ENCODE measurements at regions not wholly inside any gene's neighbourhood (a gene's known extent, or its start where the extent isn't known, plus 50 kb on each side); places are given as distances from the start of the nearest gene placed in this dataset.

GRCh38 chr1:184210031-184210430, 158.5 kb downstream of the TSEN15 start:
- no peak overlapping the region for H3K27ac ChIP-seq
- no peak overlapping the region for H3K4me3 ChIP-seq
- DNase-seq (no peak), ATAC-seq (peak; percentile 47 to 64)
- TF ChIP-seq CTCF (IDR thresholded peaks at IDR 0.05): no peak
- H3K9me3 ChIP-seq: no peaks in the 10 kb centered on the region
- intact Hi-C loops (cut with DNase I): no loop called here
- H3K36me3 ChIP-seq: no peaks in the 10 kb centered on the region
- no peaks in the 10 kb centered on the region for H3K27me3 ChIP-seq (ENCODE audit: low read depth)
- H3K4me1 ChIP-seq: peaks cover 5% of the 10 kb centered on the region

- peaks cover 8% of the 10 kb centered on the region for H3K4me1 ChIP-seq
- intact Hi-C loops (cut with DNase I): no loop called here
- no peak for TF ChIP-seq CTCF (IDR thresholded peaks at IDR 0.05)
- H3K4me3 ChIP-seq: no peak overlapping the region
- H3K27me3 ChIP-seq (ENCODE audit: low read depth): no peaks in the 10 kb centered on the region
- no peaks in the 10 kb centered on the region for H3K36me3 ChIP-seq
- no peak overlapping the region for H3K27ac ChIP-seq
- DNase-seq (no peak), ATAC-seq (no peak)
- H3K9me3 ChIP-seq: no peaks in the 10 kb centered on the region
These were observed 159.3 kb downstream of the TSEN15 start for GRCh38 chr1:184210862-184211261.

- H3K9me3 ChIP-seq: no peaks in the 10 kb centered on the region
- intact Hi-C loops (cut with DNase I): no loop called here
- H3K36me3 ChIP-seq: no peaks in the 10 kb centered on the region
- DNase-seq: no peak
- no peaks in the 10 kb centered on the region for H3K27me3 ChIP-seq (ENCODE audit: low read depth)
- peaks cover 8% of the 10 kb centered on the region for H3K4me1 ChIP-seq
- TF ChIP-seq CTCF (IDR thresholded peaks at IDR 0.05): no peak
- ATAC-seq: peak; percentile 76 to 80
- no peak overlapping the region for H3K27ac ChIP-seq
- no peak overlapping the region for H3K4me3 ChIP-seq
These were observed 161.3 kb downstream of the TSEN15 start for GRCh38 chr1:184212649-184213314.

GRCh38 chr1:184214128-184214527, 162.6 kb downstream of the TSEN15 start:
- Histone ChIP-seq H3K27ac (no peak overlapping the region), H3K4me3 (no peak overlapping the region), H3K27me3 (ENCODE audit: low read depth) (no peaks in the 10 kb centered on the region), H3K4me1 (peaks cover 8% of the 10 kb centered on the region), H3K9me3 (no peaks in the 10 kb centered on the region), H3K36me3 (no peaks in the 10 kb centered on the region)
- no peak for TF ChIP-seq CTCF (IDR thresholded peaks at IDR 0.05)
- peak; percentile 59 to 64 for ATAC-seq
- intact Hi-C loops (cut with DNase I): no loop called here
- peak; percentile 67 for DNase-seq

GRCh38 chr1:184215274-184215925, 163.9 kb downstream of the TSEN15 start:
- DNase-seq: no peak
- H3K27ac ChIP-seq: no peak overlapping the region

More at GRCh38 chr1:184215274-184215925, 163.9 kb downstream of the TSEN15 start:
- Histone ChIP-seq H3K9me3 (no peaks in the 10 kb centered on the region), H3K4me3 (no peak overlapping the region), H3K36me3 (no peaks in the 10 kb centered on the region), H3K27me3 (ENCODE audit: low read depth) (no peaks in the 10 kb centered on the region), H3K4me1 (peaks cover 8% of the 10 kb centered on the region)
- no peak for TF ChIP-seq CTCF (IDR thresholded peaks at IDR 0.05)
- peak; percentile 67 to 81 for ATAC-seq
- intact Hi-C loops (cut with DNase I): no loop called here
